ENCODE measurements at regions not wholly inside any gene's neighbourhood (a gene's known extent, or its start where the extent isn't known, plus 50 kb on each side); places are given as distances from the start of the nearest gene placed in this dataset.
"Not testable (repeated sequence)": the region's sequence is repeated elsewhere in the genome, so short reads cannot be mapped to it uniquely, and the experiment has no call there.

DNA sequence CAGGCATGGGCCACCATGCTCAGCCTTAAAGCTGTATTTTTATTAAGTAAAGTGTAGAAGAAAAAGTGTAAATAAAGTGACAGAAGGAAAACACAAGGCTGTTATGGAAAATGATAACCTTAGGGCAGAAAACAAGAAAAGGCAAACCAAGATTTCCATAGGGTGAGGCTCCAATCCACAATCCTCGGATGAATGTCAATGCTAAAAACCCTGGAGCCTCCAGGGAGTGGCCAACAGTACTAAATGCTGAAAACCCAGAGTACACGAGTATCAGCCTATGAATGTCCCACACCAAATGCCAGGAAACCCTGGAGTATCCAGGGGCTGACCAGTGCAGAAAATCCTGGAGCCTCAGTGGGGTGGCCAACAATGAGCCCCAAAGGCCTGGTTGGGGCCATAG lies 292.6 kb downstream of the RPIA start:
- H3K36me3 ChIP-seq (ENCODE audit: control insufficient read depth in 2 of 2, insufficient read depth in 2 of 2, low read length in 1 of 2); H3K27ac ChIP-seq (ENCODE audit: control insufficient read depth, insufficient read depth); H2AFZ ChIP-seq (ENCODE audit: control insufficient read depth, low read depth, low read length); DNase-seq (ENCODE audit: low read depth, low spot score); H4K20me1 ChIP-seq (ENCODE audit: control insufficient read depth, insufficient read depth); CTCF ChIA-PET; POLR2A ChIA-PET; BruUV-seq (replicated peaks); H3K27me3 ChIP-seq (replicated peaks in 1 of 2; ENCODE audit: control insufficient read depth in 2 of 2, insufficient read depth in 2 of 2, low read length in 1 of 2); in situ Hi-C loops (cut with MboI); FAIRE-seq; SMC1A ChIA-PET (ENCODE audit: uncharacterized antibody, unreplicated experiment); H3K4me1 ChIP-seq (ENCODE audit: control insufficient read depth, insufficient read depth, low read length); H3K79me2 ChIP-seq (ENCODE audit: control insufficient read depth, insufficient read depth, low read length); H3K4me2 ChIP-seq (ENCODE audit: control insufficient read depth, insufficient read depth); H3K9me3 ChIP-seq (replicated peaks; ENCODE audit: control insufficient read depth, insufficient read depth, low read length); H3K4me3 ChIP-seq; RAD21 ChIA-PET (ENCODE audit: unreplicated experiment); H3K9ac ChIP-seq (ENCODE audit: control insufficient read depth, insufficient read depth, low read length); ATAC-seq; intact Hi-C loops (cut with micrococcal nuclease; ENCODE audit: unreplicated experiment): not testable (repeated sequence)
- 8% methylated on average over 2 of the region's 2 CpGs for WGBS (ENCODE audit: insufficient coverage, insufficient replicate concordance, low lambda C conversion rate, missing lambda C conversion rate)

DNA sequence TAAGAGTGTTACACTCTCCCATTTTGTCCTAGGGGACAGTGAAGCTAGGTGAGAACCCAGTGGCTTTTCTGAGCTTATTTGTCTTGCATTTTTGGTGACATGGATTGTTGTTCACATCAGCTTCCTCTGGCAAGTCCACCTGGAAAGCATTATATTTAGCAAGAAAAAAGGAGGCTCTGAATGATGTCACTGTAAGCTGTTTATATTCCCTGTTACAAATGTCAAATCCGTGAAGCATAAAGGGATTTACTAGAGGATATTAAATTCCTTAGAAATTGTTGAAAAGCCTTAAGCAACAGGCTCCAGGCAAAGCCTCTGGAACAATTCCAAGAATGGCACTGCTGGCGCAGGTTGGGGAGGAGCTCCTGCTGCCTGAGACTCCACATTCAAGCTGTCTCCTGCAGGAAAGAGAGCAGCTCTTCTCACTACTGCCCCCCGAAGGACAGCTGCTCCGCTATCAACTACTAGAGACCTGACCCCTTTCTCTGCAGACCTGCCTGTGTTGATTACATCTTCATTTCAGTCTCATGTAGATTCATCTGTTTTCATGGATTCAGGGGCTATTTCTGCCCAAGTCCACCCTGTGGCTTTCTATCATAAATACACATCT lies 295.4 kb downstream of the RPIA start:
- H3K9ac ChIP-seq (ENCODE audit: control insufficient read depth, insufficient read depth, low read length); BruUV-seq (replicated peaks); H3K27ac ChIP-seq (ENCODE audit: control insufficient read depth, insufficient read depth); DNase-seq (ENCODE audit: low read depth, low spot score); H3K27me3 ChIP-seq (replicated peaks in 1 of 2; ENCODE audit: control insufficient read depth in 2 of 2, insufficient read depth in 2 of 2, low read length in 1 of 2); H3K36me3 ChIP-seq (ENCODE audit: control insufficient read depth in 2 of 2, insufficient read depth in 2 of 2, low read length in 1 of 2); H3K4me3 ChIP-seq; H3K4me2 ChIP-seq (ENCODE audit: control insufficient read depth, insufficient read depth); RAD21 ChIA-PET (ENCODE audit: unreplicated experiment); H3K9me3 ChIP-seq (replicated peaks; ENCODE audit: control insufficient read depth, insufficient read depth, low read length); SMC1A ChIA-PET (ENCODE audit: uncharacterized antibody, unreplicated experiment); POLR2A ChIA-PET; H3K79me2 ChIP-seq (ENCODE audit: control insufficient read depth, insufficient read depth, low read length); intact Hi-C loops (cut with micrococcal nuclease; ENCODE audit: unreplicated experiment); H2AFZ ChIP-seq (ENCODE audit: control insufficient read depth, low read depth, low read length); ATAC-seq; CTCF ChIA-PET; in situ Hi-C loops (cut with MboI); H3K4me1 ChIP-seq (ENCODE audit: control insufficient read depth, insufficient read depth, low read length); FAIRE-seq; H4K20me1 ChIP-seq (ENCODE audit: control insufficient read depth, insufficient read depth): not testable (repeated sequence)
- 0% methylated on average over 1 of the region's 4 CpGs for WGBS (ENCODE audit: insufficient coverage, insufficient replicate concordance, low lambda C conversion rate, missing lambda C conversion rate)

- H3K27me3 ChIP-seq (replicated peaks in 1 of 2; ENCODE audit: control insufficient read depth in 2 of 2, insufficient read depth in 2 of 2, low read length in 1 of 2); BruUV-seq (replicated peaks); RAD21 ChIA-PET (ENCODE audit: unreplicated experiment); H3K27ac ChIP-seq (ENCODE audit: control insufficient read depth, insufficient read depth); ATAC-seq; H3K4me1 ChIP-seq (ENCODE audit: control insufficient read depth, insufficient read depth, low read length); DNase-seq (ENCODE audit: low read depth, low spot score); H3K79me2 ChIP-seq (ENCODE audit: control insufficient read depth, insufficient read depth, low read length); H3K4me2 ChIP-seq (ENCODE audit: control insufficient read depth, insufficient read depth); in situ Hi-C loops (cut with MboI); H3K36me3 ChIP-seq (ENCODE audit: control insufficient read depth in 2 of 2, insufficient read depth in 2 of 2, low read length in 1 of 2); FAIRE-seq; CTCF ChIA-PET; SMC1A ChIA-PET (ENCODE audit: uncharacterized antibody, unreplicated experiment); H2AFZ ChIP-seq (ENCODE audit: control insufficient read depth, low read depth, low read length); H3K9me3 ChIP-seq (replicated peaks; ENCODE audit: control insufficient read depth, insufficient read depth, low read length); H3K4me3 ChIP-seq; H3K9ac ChIP-seq (ENCODE audit: control insufficient read depth, insufficient read depth, low read length); H4K20me1 ChIP-seq (ENCODE audit: control insufficient read depth, insufficient read depth); POLR2A ChIA-PET; intact Hi-C loops (cut with micrococcal nuclease; ENCODE audit: unreplicated experiment): not testable (repeated sequence)
Observed at GRCh38 chr2:88988617-88989016, 297.1 kb downstream of the RPIA start.

DNA sequence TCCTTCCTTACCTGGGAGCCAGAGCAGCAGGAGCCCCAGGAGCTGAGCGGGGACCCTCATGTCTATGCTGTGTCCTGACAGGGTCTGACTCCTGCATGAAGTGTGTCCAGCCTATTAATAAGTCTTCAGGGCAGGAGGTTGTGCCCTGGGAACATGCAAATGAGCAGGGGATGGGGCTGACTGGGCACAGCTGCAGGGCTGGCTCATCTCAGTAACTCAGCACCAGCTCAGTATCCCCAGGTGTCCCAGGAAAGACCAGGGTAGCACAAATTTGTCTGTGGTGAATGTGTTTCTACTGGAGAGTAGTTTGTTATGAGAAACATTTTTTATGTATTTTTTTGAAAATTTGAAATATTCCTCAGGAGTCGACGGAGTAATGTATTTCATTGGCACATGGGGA lies 301.3 kb downstream of the RPIA start:
- H2AFZ ChIP-seq (ENCODE audit: control insufficient read depth, low read depth, low read length); H3K4me2 ChIP-seq (ENCODE audit: control insufficient read depth, insufficient read depth); BruUV-seq (replicated peaks); H3K9ac ChIP-seq (ENCODE audit: control insufficient read depth, insufficient read depth, low read length); RAD21 ChIA-PET (ENCODE audit: unreplicated experiment); H3K79me2 ChIP-seq (ENCODE audit: control insufficient read depth, insufficient read depth, low read length); SMC1A ChIA-PET (ENCODE audit: uncharacterized antibody, unreplicated experiment); POLR2A ChIA-PET; H3K36me3 ChIP-seq (ENCODE audit: control insufficient read depth in 2 of 2, insufficient read depth in 2 of 2, low read length in 1 of 2); FAIRE-seq; H3K27ac ChIP-seq (ENCODE audit: control insufficient read depth, insufficient read depth); CTCF ChIA-PET; H3K4me3 ChIP-seq; H3K27me3 ChIP-seq (replicated peaks in 1 of 2; ENCODE audit: control insufficient read depth in 2 of 2, insufficient read depth in 2 of 2, low read length in 1 of 2); in situ Hi-C loops (cut with MboI); ATAC-seq; DNase-seq (ENCODE audit: low read depth, low spot score); intact Hi-C loops (cut with micrococcal nuclease; ENCODE audit: unreplicated experiment); H3K9me3 ChIP-seq (replicated peaks; ENCODE audit: control insufficient read depth, insufficient read depth, low read length); H3K4me1 ChIP-seq (ENCODE audit: control insufficient read depth, insufficient read depth, low read length); H4K20me1 ChIP-seq (ENCODE audit: control insufficient read depth, insufficient read depth): not testable (repeated sequence)
- 0% methylated on average over 3 of the region's 3 CpGs for WGBS (ENCODE audit: insufficient coverage, insufficient replicate concordance, low lambda C conversion rate, missing lambda C conversion rate)
